HCT116 (cell line): ENCODE measurements at regions not wholly inside any gene's neighbourhood (a gene's known extent, or its start where the extent isn't known, plus 50 kb on each side); places are given as distances from the start of the nearest gene placed in this dataset.

ENCODE experiments used
- ATAC-seq: fragments of 200-7000 bp; cut with Tn5 transposase; 2 replicates; pipeline ENCODE4 v1.9.1; 2020; ENCODE audit warnings: mild to moderate bottlenecking, moderate library complexity
- BruUV-seq: library from RNA; stranded (reverse); fragments of 400-500 nt; replicated peaks from 2 replicates; lab custom pipeline; 2021; lab: Mats Ljungman, UMichigan
- CTCF ChIA-PET: fragments of 300-600 bp; sonication (Branson Sonifier 250); formaldehyde crosslinking; loops from one replicate; lab custom pipeline; 2021; ENCODE audit warnings: antibody characterized with exemption; lab: Charles Lee
- POLR2A ChIA-PET: fragments of 300-600, 350-600 bp; sonication (Branson Sonifier 250); formaldehyde crosslinking; loops from one replicate; lab custom pipeline; 2021; ENCODE audit warnings: antibody characterized with exemption; lab: Charles Lee
- RAD21 ChIA-PET, 2 experiments: fragments of 300-600 bp; sonication (Branson Sonifier 250); formaldehyde crosslinking; loops; one replicate each; lab custom pipeline; 2023; ENCODE audit warnings: low total read pairs in 2 of 2; ENCODE audit not compliant: uncharacterized antibody in 2 of 2, unreplicated experiment in 2 of 2, low non-redundant PET in 1 of 2; lab: Charles Lee
- DNase-seq: peaks from one replicate; pipeline ENCODE4 v3.0.0-alpha.2; 2010; ENCODE audit warnings: low read depth, low spot score
- H2AFZ ChIP-seq: fragments of 200-600 bp; shearing (Covaris generic), sonication (generic); 2 replicates; pipeline ENCODE4 v1.6.1; 2017; ENCODE audit warnings: low read depth, mixed run types, mixed read lengths, antibody characterized with exemption, low read length; ENCODE audit not compliant: poor library complexity, severe bottlenecking
- H3K27ac ChIP-seq: 2 replicates; pipeline ENCODE4 v1.5.1; 2012; ENCODE audit warnings: low read depth, low read length
- H3K27me3 ChIP-seq: fragments of 200-600 bp; sonication (generic); 2 replicates; pipeline ENCODE4 v1.6.1; 2016; ENCODE audit warnings: mixed run types, low read length, mixed read lengths; ENCODE audit not compliant: insufficient read depth
- H3K36me3 ChIP-seq, 2 experiments: fragments of 200-500 bp in 1 of 2; fragments of 200-600 bp in 1 of 2; sonication (Bioruptor generic) in 1 of 2; sonication (generic) in 1 of 2; 2 replicates each; pipeline versions ENCODE4 v1.5.1 to v1.6.1; 2014 to 2016; ENCODE audit warnings: low read length in 2 of 2, inconsistent platforms in 1 of 2, mixed read lengths in 1 of 2, mixed run types in 1 of 2; ENCODE audit not compliant: insufficient read depth in 2 of 2, control insufficient read depth in 1 of 2
- H3K4me1 ChIP-seq, 2 experiments: fragments of 200-600 bp in 1 of 2; sonication (generic) in 1 of 2; 2 replicates each; pipeline versions ENCODE4 v1.5.1 to v1.6.1; 2012 to 2017; ENCODE audit warnings: low read length in 2 of 2, inconsistent platforms in 1 of 2, mild to moderate bottlenecking in 1 of 2, mixed read lengths in 1 of 2, mixed run types in 1 of 2, moderate library complexity in 1 of 2; ENCODE audit not compliant: insufficient read depth in 2 of 2, control insufficient read depth in 1 of 2
- H3K4me2 ChIP-seq: fragments of 200-600 bp; sonication (generic); 2 replicates; pipeline ENCODE4 v1.6.1; 2017; ENCODE audit warnings: mixed run types, low read length, mixed read lengths
- H3K4me3 ChIP-seq, 2 experiments: fragments of 200-600 bp in 1 of 2; sonication (generic) in 1 of 2; replicated peaks in 1 of 2; 2 replicates each; pipeline ENCODE4 v1.5.1; 2011 to 2016; ENCODE audit warnings: low read length in 2 of 2, control low read depth in 1 of 2, low read depth in 1 of 2, mild to moderate bottlenecking in 1 of 2, mixed read lengths in 1 of 2, mixed run types in 1 of 2
- H3K79me2 ChIP-seq: fragments of 200-600 bp; sonication (generic); 2 replicates; pipeline ENCODE4 v1.6.1; 2017; ENCODE audit warnings: mild to moderate bottlenecking, mixed run types, low read length, moderate library complexity, mixed read lengths; ENCODE audit not compliant: insufficient read depth
- H3K9ac ChIP-seq: fragments of 200-600 bp; sonication (generic); 2 replicates; pipeline ENCODE4 v1.6.1; 2016; ENCODE audit warnings: low read length, mixed read lengths
- H3K9me2 ChIP-seq: fragments of 200-600 bp; sonication (generic), shearing (Covaris generic); 2 replicates; pipeline ENCODE4 v1.6.1; 2017; ENCODE audit warnings: mixed run types, mild to moderate bottlenecking, moderate library complexity; ENCODE audit not compliant: insufficient read depth
- H3K9me3 ChIP-seq, 2 experiments: fragments of 200-500 bp in 1 of 2; fragments of 200-600 bp in 1 of 2; sonication (Bioruptor generic) in 1 of 2; sonication (generic) in 1 of 2; 2 replicates each; pipeline ENCODE4 v1.6.1; 2014 to 2017; ENCODE audit warnings: low read length in 2 of 2, mixed read lengths in 2 of 2, inconsistent platforms in 1 of 2, low read depth in 1 of 2, mild to moderate bottlenecking in 1 of 2, mixed run types in 1 of 2, moderate library complexity in 1 of 2; ENCODE audit not compliant: control insufficient read depth in 1 of 2, insufficient read depth in 1 of 2
- H4K20me1 ChIP-seq: fragments of 200-600 bp; sonication (generic), shearing (Covaris generic); 2 replicates; pipeline ENCODE4 v1.6.1; 2017; ENCODE audit warnings: mixed run types, mild to moderate bottlenecking, moderate library complexity; ENCODE audit not compliant: insufficient read depth
- CBX3 ChIP-seq: IDR thresholded peaks from 2 replicates; pipeline ENCODE4 v1.6.1; 2012; ENCODE audit warnings: low read depth
- CEBPB ChIP-seq: IDR thresholded peaks from 2 replicates; pipeline ENCODE4 v1.6.1; 2012; ENCODE audit warnings: low read depth
- EGR1 ChIP-seq: IDR thresholded peaks from 2 replicates; pipeline ENCODE4 v1.6.1; 2012; ENCODE audit warnings: low read depth
- ELF1 ChIP-seq: IDR thresholded peaks from 2 replicates; pipeline ENCODE4 v1.6.1; 2012; ENCODE audit warnings: low read depth, borderline replicate concordance
- EZH2 ChIP-seq: fragments of 200-600 bp; sonication (generic); IDR thresholded peaks from 2 replicates; pipeline ENCODE4 v1.6.1; 2017; ENCODE audit warnings: antibody characterized with exemption, mixed run types
- FOSL1 ChIP-seq: IDR thresholded peaks from 2 replicates; pipeline ENCODE4 v1.6.1; 2012; ENCODE audit warnings: low read depth
- JUND ChIP-seq: IDR thresholded peaks from 2 replicates; pipeline ENCODE4 v1.6.1; 2012
- POLR2AphosphoS5 ChIP-seq: IDR thresholded peaks from 2 replicates; pipeline ENCODE4 v1.6.1; 2011; ENCODE audit warnings: mild to moderate bottlenecking, low read depth, low read length, moderate library complexity
- RAD21 ChIP-seq: IDR thresholded peaks from 2 replicates; pipeline ENCODE4 v1.6.1; 2012; ENCODE audit warnings: low read depth, mild to moderate bottlenecking
- SIN3A ChIP-seq: IDR thresholded peaks from 2 replicates; pipeline ENCODE4 v1.6.1; 2012; ENCODE audit warnings: low read depth
- SP1 ChIP-seq: IDR thresholded peaks from 2 replicates; pipeline ENCODE4 v1.6.1; 2012; ENCODE audit warnings: low read depth
- SRF ChIP-seq: IDR thresholded peaks from 2 replicates; pipeline ENCODE4 v1.6.1; 2012; ENCODE audit warnings: low read depth
- TCF7L2 ChIP-seq: IDR thresholded peaks from 2 replicates; pipeline ENCODE4 v1.7.0; 2011; ENCODE audit warnings: borderline replicate concordance, inconsistent platforms; ENCODE audit not compliant: insufficient read depth, insufficient read length; ENCODE audit errors: extremely low read depth
- intact Hi-C: fragments of 100-400 bp; cut with micrococcal nuclease; formaldehyde crosslinking; loops from 2 replicates; pipeline ENCODE4 v1.10.0; 2022
- TF ChIP-seq, protein P1 (sequence below): IDR thresholded peaks from 2 replicates; pipeline ENCODE4 v1.6.1; 2011; ENCODE audit warnings: mild to moderate bottlenecking, low read length, moderate library complexity; ENCODE audit not compliant: insufficient replicate concordance; ENCODE audit errors: extremely low read depth
- TF ChIP-seq, protein P2 (sequence below), 3 experiments: fragments of 200-600 bp in 1 of 3; sonication (generic) in 1 of 3; IDR thresholded peaks in 2 of 3; conservative IDR thresholded peaks in 1 of 3; 2 replicates each; pipeline ENCODE4 v1.5.1; 2012 to 2017; ENCODE audit warnings: low read depth in 2 of 3, low read length in 2 of 3, antibody characterized with exemption in 1 of 3, borderline replicate concordance in 1 of 3, control low read depth in 1 of 3, mild to moderate bottlenecking in 1 of 3, mixed read lengths in 1 of 3, mixed run types in 1 of 3, moderate library complexity in 1 of 3; ENCODE audit not compliant: insufficient read depth in 1 of 3
- TF ChIP-seq, protein P3 (sequence below): IDR thresholded peaks from 2 replicates; pipeline ENCODE4 v1.6.1; 2012; ENCODE audit warnings: low read depth
- TF ChIP-seq, protein P4 (sequence below): IDR thresholded peaks from 2 replicates; pipeline ENCODE4 v1.6.1; 2012

DNA sequence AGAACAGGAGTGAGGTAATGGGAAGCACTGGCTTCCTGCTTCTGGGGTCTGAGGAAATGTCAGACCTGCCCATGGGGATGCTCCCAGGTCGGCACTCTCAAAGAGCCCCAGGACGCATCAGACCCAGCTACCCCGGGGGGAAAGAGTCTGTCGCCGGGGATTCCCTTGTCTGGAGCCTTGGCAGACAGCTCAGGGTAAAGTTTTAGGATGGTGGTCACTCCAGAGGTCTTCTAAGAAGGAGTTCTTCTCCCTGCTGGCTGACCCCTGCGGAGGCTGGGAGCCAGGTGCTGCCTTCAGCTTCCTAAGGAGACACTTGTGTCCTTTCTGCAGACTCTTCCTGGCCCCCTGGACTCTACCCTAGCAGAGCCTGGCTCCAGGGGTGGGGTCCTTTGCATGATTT is 61.9 kb upstream of the PSEN2 start:
- no peaks in the 10 kb centered on the region for H3K36me3 ChIP-seq
- TF ChIP-seq RAD21 (no peak), EZH2 (no peak), CBX3 (no peak), ELF1 (no peak), SP1 (no peak), FOSL1 (no peak), SIN3A (no peak), POLR2AphosphoS5 (no peak), EGR1 (no peak), SRF (no peak), TCF7L2 (no peak), CEBPB (no peak), JUND (no peak)
- TF ChIP-seq, protein P1, sequence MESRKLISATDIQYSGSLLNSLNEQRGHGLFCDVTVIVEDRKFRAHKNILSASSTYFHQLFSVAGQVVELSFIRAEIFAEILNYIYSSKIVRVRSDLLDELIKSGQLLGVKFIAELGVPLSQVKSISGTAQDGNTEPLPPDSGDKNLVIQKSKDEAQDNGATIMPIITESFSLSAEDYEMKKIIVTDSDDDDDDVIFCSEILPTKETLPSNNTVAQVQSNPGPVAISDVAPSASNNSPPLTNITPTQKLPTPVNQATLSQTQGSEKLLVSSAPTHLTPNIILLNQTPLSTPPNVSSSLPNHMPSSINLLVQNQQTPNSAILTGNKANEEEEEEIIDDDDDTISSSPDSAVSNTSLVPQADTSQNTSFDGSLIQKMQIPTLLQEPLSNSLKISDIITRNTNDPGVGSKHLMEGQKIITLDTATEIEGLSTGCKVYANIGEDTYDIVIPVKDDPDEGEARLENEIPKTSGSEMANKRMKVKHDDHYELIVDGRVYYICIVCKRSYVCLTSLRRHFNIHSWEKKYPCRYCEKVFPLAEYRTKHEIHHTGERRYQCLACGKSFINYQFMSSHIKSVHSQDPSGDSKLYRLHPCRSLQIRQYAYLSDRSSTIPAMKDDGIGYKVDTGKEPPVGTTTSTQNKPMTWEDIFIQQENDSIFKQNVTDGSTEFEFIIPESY: no peak
- TF ChIP-seq, protein P2, sequence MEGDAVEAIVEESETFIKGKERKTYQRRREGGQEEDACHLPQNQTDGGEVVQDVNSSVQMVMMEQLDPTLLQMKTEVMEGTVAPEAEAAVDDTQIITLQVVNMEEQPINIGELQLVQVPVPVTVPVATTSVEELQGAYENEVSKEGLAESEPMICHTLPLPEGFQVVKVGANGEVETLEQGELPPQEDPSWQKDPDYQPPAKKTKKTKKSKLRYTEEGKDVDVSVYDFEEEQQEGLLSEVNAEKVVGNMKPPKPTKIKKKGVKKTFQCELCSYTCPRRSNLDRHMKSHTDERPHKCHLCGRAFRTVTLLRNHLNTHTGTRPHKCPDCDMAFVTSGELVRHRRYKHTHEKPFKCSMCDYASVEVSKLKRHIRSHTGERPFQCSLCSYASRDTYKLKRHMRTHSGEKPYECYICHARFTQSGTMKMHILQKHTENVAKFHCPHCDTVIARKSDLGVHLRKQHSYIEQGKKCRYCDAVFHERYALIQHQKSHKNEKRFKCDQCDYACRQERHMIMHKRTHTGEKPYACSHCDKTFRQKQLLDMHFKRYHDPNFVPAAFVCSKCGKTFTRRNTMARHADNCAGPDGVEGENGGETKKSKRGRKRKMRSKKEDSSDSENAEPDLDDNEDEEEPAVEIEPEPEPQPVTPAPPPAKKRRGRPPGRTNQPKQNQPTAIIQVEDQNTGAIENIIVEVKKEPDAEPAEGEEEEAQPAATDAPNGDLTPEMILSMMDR (IDR thresholded peaks at IDR 0.05 in 2 of 3, conservative IDR thresholded peaks at IDR 0.05 in 1 of 3; ENCODE audit: borderline replicate concordance in 1 of 3, insufficient read depth in 1 of 3, low read depth in 2 of 3, low read length in 2 of 3): no peak
- TF ChIP-seq, protein P3, sequence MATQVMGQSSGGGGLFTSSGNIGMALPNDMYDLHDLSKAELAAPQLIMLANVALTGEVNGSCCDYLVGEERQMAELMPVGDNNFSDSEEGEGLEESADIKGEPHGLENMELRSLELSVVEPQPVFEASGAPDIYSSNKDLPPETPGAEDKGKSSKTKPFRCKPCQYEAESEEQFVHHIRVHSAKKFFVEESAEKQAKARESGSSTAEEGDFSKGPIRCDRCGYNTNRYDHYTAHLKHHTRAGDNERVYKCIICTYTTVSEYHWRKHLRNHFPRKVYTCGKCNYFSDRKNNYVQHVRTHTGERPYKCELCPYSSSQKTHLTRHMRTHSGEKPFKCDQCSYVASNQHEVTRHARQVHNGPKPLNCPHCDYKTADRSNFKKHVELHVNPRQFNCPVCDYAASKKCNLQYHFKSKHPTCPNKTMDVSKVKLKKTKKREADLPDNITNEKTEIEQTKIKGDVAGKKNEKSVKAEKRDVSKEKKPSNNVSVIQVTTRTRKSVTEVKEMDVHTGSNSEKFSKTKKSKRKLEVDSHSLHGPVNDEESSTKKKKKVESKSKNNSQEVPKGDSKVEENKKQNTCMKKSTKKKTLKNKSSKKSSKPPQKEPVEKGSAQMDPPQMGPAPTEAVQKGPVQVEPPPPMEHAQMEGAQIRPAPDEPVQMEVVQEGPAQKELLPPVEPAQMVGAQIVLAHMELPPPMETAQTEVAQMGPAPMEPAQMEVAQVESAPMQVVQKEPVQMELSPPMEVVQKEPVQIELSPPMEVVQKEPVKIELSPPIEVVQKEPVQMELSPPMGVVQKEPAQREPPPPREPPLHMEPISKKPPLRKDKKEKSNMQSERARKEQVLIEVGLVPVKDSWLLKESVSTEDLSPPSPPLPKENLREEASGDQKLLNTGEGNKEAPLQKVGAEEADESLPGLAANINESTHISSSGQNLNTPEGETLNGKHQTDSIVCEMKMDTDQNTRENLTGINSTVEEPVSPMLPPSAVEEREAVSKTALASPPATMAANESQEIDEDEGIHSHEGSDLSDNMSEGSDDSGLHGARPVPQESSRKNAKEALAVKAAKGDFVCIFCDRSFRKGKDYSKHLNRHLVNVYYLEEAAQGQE: no peak
- TF ChIP-seq, protein P4, sequence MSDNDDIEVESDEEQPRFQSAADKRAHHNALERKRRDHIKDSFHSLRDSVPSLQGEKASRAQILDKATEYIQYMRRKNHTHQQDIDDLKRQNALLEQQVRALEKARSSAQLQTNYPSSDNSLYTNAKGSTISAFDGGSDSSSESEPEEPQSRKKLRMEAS: no peak
- intact Hi-C loops: no loop called here
- H3K27ac ChIP-seq: no peak overlapping the region
- no TSS peak for BruUV-seq
- ChIA-PET CTCF (no interaction called here), POLR2A (no interaction called here), RAD21 (interaction anchor here in 1 of 2 experiments (0.6 kb wide), 1 partner anchor 644 kb away, joined by 4 read pairs; no protein-coding TSS in a partner anchor)
- no peaks in the 10 kb centered on the region for H3K79me2 ChIP-seq
- no peak for DNase-seq
- no peaks in the 10 kb centered on the region for H3K9me2 ChIP-seq
- no peak overlapping the region for H3K4me2 ChIP-seq
- no peak overlapping the region for H3K9ac ChIP-seq
- H3K27me3 ChIP-seq: no peaks in the 10 kb centered on the region
- no peak for ATAC-seq
- no peak overlapping the region for H3K4me3 ChIP-seq
- H3K9me3 ChIP-seq: no peaks in the 10 kb centered on the region
- no peak overlapping the region for H2AFZ ChIP-seq
- 0 out of 4 replicates have a peak, but pooled peaks cover 0 to under 1% of the 10 kb centered on the region in 2 experiments for H3K4me1 ChIP-seq
- no peaks in the 10 kb centered on the region for H4K20me1 ChIP-seq
